ENCODE measurements at regions not wholly inside any gene's neighbourhood (a gene's known extent, or its start where the extent isn't known, plus 50 kb on each side); places are given as distances from the start of the nearest gene placed in this dataset.

DNA sequence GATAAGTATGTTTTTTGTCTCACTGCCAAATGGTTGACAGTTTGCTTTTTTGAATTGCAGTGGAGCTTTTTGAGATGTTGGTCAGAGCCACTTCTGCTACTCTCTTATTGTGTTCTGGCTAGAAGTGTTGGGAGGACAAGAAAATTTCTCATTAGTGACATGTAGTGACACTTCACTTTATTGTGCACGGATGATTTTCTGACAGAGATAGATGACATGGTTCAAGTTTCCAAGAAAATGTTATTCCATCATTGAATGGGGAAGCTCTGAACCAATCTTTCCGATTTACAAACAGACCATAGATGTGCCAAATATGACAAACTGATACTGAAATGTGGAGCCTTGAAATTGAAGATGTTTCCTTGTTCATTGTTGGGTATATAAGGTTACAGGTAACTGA is 558.9 kb upstream of the WWC1 start:
- DNase-seq (ENCODE audit: low spot score) (no peak), ATAC-seq (no peak), FAIRE-seq (no peak)
- in situ Hi-C loops (cut with HindIII; ENCODE audit: extremely low pct_ligation_motif_present, low pct_unique_long_range_greater_than_20kb) (no loop called here), intact Hi-C loops (cut with micrococcal nuclease; ENCODE audit: unreplicated experiment) (no loop called here)
- no TSS peak for BruUV-seq (replicated peaks)
- Histone ChIP-seq H3K4me2 (ENCODE audit: low read depth, low read length) (no peak overlapping the region), H3K4me3 (replicated peaks in 1 of 3; ENCODE audit: insufficient read depth in 1 of 3, low read depth in 2 of 3, low read length in 3 of 3) (no peak overlapping the region), H3K36me3 (replicated peaks in 1 of 2; ENCODE audit: control insufficient read depth in 1 of 2, insufficient read depth in 2 of 2, low read length in 2 of 2) (no peaks in the 10 kb centered on the region), H4K20me1 (ENCODE audit: insufficient read depth, low read length) (no peaks in the 10 kb centered on the region), H3K9me3 (ENCODE audit: low read length) (no peaks in the 10 kb centered on the region), H3K9ac (ENCODE audit: insufficient read depth, low read depth, low read length) (no peak overlapping the region), H3K27me3 (ENCODE audit: control insufficient read depth in 1 of 2, insufficient read depth in 2 of 2, low read length in 2 of 2) (no peaks in the 10 kb centered on the region), H3K4me1 (ENCODE audit: insufficient read depth, low read length) (no peaks in the 10 kb centered on the region), H2AFZ (ENCODE audit: low read length) (no peak overlapping the region), H3K79me2 (ENCODE audit: insufficient read depth, low read length) (no peaks in the 10 kb centered on the region), H3K27ac (ENCODE audit: extremely low read length, insufficient read depth, low read length) (no peak overlapping the region)
- no peak for TF ChIP-seq ZBTB21 (CRISPR knock-in tag; IDR thresholded peaks at IDR 0.05)
- no peak for TF ChIP-seq NFYC (CRISPR knock-in tag; IDR thresholded peaks at IDR 0.05)
- TF ChIP-seq NR2F2 (IDR thresholded peaks at IDR 0.05; ENCODE audit: borderline replicate concordance, low read depth) = no peak
- TF ChIP-seq HOXA3 (CRISPR knock-in tag; IDR thresholded peaks at IDR 0.05) = no peak
- no peak for TF ChIP-seq NBN (conservative IDR thresholded peaks at IDR 0.05)
- no peak for TF ChIP-seq ZNF577 (CRISPR knock-in tag; IDR thresholded peaks at IDR 0.05; ENCODE audit: borderline replicate concordance, low read depth)
- TF ChIP-seq, protein P1, sequence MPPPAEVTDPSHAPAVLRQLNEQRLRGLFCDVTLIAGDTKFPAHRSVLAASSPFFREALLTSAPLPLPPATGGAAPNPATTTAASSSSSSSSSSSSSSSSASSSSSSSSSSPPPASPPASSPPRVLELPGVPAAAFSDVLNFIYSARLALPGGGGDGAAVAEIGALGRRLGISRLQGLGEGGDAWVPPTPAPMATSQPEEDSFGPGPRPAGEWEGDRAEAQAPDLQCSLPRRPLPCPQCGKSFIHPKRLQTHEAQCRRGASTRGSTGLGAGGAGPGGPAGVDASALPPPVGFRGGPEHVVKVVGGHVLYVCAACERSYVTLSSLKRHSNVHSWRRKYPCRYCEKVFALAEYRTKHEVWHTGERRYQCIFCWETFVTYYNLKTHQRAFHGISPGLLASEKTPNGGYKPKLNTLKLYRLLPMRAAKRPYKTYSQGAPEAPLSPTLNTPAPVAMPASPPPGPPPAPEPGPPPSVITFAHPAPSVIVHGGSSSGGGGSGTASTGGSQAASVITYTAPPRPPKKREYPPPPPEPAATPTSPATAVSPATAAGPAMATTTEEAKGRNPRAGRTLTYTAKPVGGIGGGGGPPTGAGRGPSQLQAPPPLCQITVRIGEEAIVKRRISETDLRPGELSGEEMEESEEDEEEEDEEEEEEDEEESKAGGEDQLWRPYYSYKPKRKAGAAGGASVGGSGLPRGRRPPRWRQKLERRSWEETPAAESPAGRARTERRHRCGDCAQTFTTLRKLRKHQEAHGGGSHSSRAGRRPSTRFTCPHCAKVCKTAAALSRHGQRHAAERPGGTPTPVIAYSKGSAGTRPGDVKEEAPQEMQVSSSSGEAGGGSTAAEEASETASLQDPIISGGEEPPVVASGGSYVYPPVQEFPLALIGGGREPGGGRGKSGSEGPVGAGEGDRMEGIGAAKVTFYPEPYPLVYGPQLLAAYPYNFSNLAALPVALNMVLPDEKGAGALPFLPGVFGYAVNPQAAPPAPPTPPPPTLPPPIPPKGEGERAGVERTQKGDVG (CRISPR knock-in tag; IDR thresholded peaks at IDR 0.05; ENCODE audit: borderline replicate concordance) = no peak
- no peak for TF ChIP-seq TARDBP (CRISPR knock-in tag; IDR thresholded peaks at IDR 0.05)
- TF ChIP-seq NFRKB (IDR thresholded peaks at IDR 0.05) = no peak
- no peak for TF ChIP-seq THAP11 (CRISPR knock-in tag; IDR thresholded peaks at IDR 0.05)
- TF ChIP-seq ZNF17 (CRISPR knock-in tag; IDR thresholded peaks at IDR 0.05) = no peak
- TF ChIP-seq CEBPB (IDR thresholded peaks at IDR 0.05; ENCODE audit: borderline replicate concordance, low read depth, low read length) = no peak
- TF ChIP-seq ZNF3 (CRISPR knock-in tag; IDR thresholded peaks at IDR 0.05) = no peak
- TF ChIP-seq NFKBIZ (CRISPR knock-in tag; IDR thresholded peaks at IDR 0.05) = no peak
- TF ChIP-seq NR2F6 (IDR thresholded peaks at IDR 0.05) = no peak
- no peak for TF ChIP-seq NR2F6 (CRISPR knock-in tag; IDR thresholded peaks at IDR 0.05)
- TF ChIP-seq, protein P2, sequence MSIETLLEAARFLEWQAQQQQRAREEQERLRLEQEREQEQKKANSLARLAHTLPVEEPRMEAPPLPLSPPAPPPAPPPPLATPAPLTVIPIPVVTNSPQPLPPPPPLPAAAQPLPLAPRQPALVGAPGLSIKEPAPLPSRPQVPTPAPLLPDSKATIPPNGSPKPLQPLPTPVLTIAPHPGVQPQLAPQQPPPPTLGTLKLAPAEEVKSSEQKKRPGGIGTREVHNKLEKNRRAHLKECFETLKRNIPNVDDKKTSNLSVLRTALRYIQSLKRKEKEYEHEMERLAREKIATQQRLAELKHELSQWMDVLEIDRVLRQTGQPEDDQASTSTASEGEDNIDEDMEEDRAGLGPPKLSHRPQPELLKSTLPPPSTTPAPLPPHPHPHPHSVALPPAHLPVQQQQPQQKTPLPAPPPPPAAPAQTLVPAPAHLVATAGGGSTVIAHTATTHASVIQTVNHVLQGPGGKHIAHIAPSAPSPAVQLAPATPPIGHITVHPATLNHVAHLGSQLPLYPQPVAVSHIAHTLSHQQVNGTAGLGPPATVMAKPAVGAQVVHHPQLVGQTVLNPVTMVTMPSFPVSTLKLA (IDR thresholded peaks at IDR 0.05) = no peak
- 0% methylated on average over 2 of the region's 2 CpGs for WGBS (ENCODE audit: low lambda C conversion rate)
- POLR2A ChIA-PET = no interaction called here
- CTCF ChIA-PET (ENCODE audit: low intra/inter-chr PET ratio, low total read pairs) = no interaction called here
